Immature natural killer cell (primary cell): ENCODE measurements at regions not wholly inside any gene's neighbourhood (a gene's known extent, or its start where the extent isn't known, plus 50 kb on each side); places are given as distances from the start of the nearest gene placed in this dataset.

Experiments
- DNase-seq, 3 donors: peaks; one replicate each; pipeline ENCODE4 v3.0.0; 2022; ENCODE audit warnings: mixed read lengths in 1 of 3
- H3K27ac Mint-ChIP-seq, 6 donors: one replicate each; pipeline ENCODE4 v1.8.0; 2020; ENCODE audit warnings: mixed read lengths in 6 of 6, mild to moderate bottlenecking in 5 of 6, inconsistent platforms in 4 of 6, moderate library complexity in 3 of 6
- H3K27me3 Mint-ChIP-seq, 3 donors: one replicate each; pipeline ENCODE4 v1.8.0; 2020 to 2021; ENCODE audit warnings: low read depth in 3 of 3, mild to moderate bottlenecking in 3 of 3, mixed read lengths in 3 of 3, moderate library complexity in 3 of 3, inconsistent platforms in 1 of 3
- H3K36me3 Mint-ChIP-seq, 3 donors: one replicate each; pipeline ENCODE4 v1.8.0; 2020; ENCODE audit warnings: mixed read lengths in 3 of 3, inconsistent platforms in 2 of 3, mild to moderate bottlenecking in 2 of 3
- H3K4me1 Mint-ChIP-seq, 2 donors: one replicate each; pipeline ENCODE4 v1.8.0; 2020; ENCODE audit warnings: inconsistent platforms in 2 of 2, mild to moderate bottlenecking in 2 of 2, mixed read lengths in 2 of 2, moderate library complexity in 1 of 2
- H3K4me3 Mint-ChIP-seq, 5 donors: one replicate each; pipeline ENCODE4 v1.8.0; 2020; ENCODE audit warnings: mild to moderate bottlenecking in 5 of 5, mixed read lengths in 5 of 5, inconsistent platforms in 3 of 5, moderate library complexity in 3 of 5
- H3K9me3 Mint-ChIP-seq, 6 donors: one replicate each; pipeline ENCODE4 v1.8.0; 2020; ENCODE audit warnings: mild to moderate bottlenecking in 6 of 6, mixed read lengths in 6 of 6, inconsistent platforms in 4 of 6, moderate library complexity in 3 of 6

- no peak for DNase-seq
- Mint-ChIP-seq H3K27ac (no peak overlapping the region), H3K27me3 (peaks cover 0 to 2% (median 2%) of the 10 kb centered on the region in 3 donors), H3K36me3 (no peaks in the 10 kb centered on the region), H3K9me3 (peaks cover 8 to 32% (median 13%) of the 10 kb centered on the region in 6 donors), H3K4me1 (no peaks in the 10 kb centered on the region), H3K4me3 (no peak overlapping the region)
Observed at GRCh38 chr6:121020656-121021055, 313.6 kb downstream of the TBC1D32 start.

GRCh38 chr6:121008553-121008952, 325.7 kb downstream of the TBC1D32 start:
- Mint-ChIP-seq H3K9me3 (peaks cover 0 to 8% (median 2%) of the 10 kb centered on the region in 6 donors), H3K27ac (no peak overlapping the region), H3K36me3 (no peaks in the 10 kb centered on the region), H3K4me1 (no peaks in the 10 kb centered on the region), H3K27me3 (peaks cover 0 to 1% (median 0%) of the 10 kb centered on the region in 3 donors), H3K4me3 (no peak overlapping the region)
- DNase-seq: no peak

- Mint-ChIP-seq H3K9me3 (peaks cover 0 to 18% (median 6%) of the 10 kb centered on the region in 6 donors), H3K27me3 (peaks cover 0 to 2% (median 0%) of the 10 kb centered on the region in 3 donors), H3K4me1 (no peaks in the 10 kb centered on the region), H3K36me3 (no peaks in the 10 kb centered on the region), H3K27ac (no peak overlapping the region), H3K4me3 (no peak overlapping the region)
- DNase-seq: no peak
Observed at GRCh38 chr6:121006024-121006423, 328.3 kb downstream of the TBC1D32 start.

GRCh38 chr6:121000381-121000780, 333.9 kb downstream of the TBC1D32 start:
- peaks cover 0 to 1% (median 1%) of the 10 kb centered on the region in 3 donors for H3K27me3 Mint-ChIP-seq

GRCh38 chr6:120996340-120996739, 337.9 kb downstream of the TBC1D32 start:
- DNase-seq: no peak
- Mint-ChIP-seq H3K4me1 (no peaks in the 10 kb centered on the region), H3K9me3 (peaks cover 0 to 20% (median 4%) of the 10 kb centered on the region in 6 donors), H3K4me3 (no peak overlapping the region), H3K27me3 (peaks cover 0 to 1% (median 0%) of the 10 kb centered on the region in 3 donors), H3K27ac (no peak overlapping the region), H3K36me3 (no peaks in the 10 kb centered on the region)

More at GRCh38 chr6:121000381-121000780, 333.9 kb downstream of the TBC1D32 start:
- H3K36me3 Mint-ChIP-seq: no peaks in the 10 kb centered on the region
- no peak for DNase-seq
- H3K4me1 Mint-ChIP-seq: no peaks in the 10 kb centered on the region
- peaks cover 2 to 19% (median 6%) of the 10 kb centered on the region in 6 donors for H3K9me3 Mint-ChIP-seq
- H3K4me3 Mint-ChIP-seq: no peak overlapping the region
- H3K27ac Mint-ChIP-seq: no peak overlapping the region

- H3K36me3 Mint-ChIP-seq: no peaks in the 10 kb centered on the region
- H3K9me3 Mint-ChIP-seq: peaks cover 0 to 20% (median 2%) of the 10 kb centered on the region in 6 donors
- H3K4me3 Mint-ChIP-seq: no peak overlapping the region
- H3K27me3 Mint-ChIP-seq: no peaks in the 10 kb centered on the region
- no peak overlapping the region for H3K27ac Mint-ChIP-seq
- H3K4me1 Mint-ChIP-seq: no peaks in the 10 kb centered on the region
- DNase-seq: no peak
Observed at GRCh38 chr6:120994573-120994967, 339.7 kb downstream of the TBC1D32 start.

GRCh38 chr6:120993929-120994572, 340.2 kb downstream of the TBC1D32 start:
- Mint-ChIP-seq H3K27ac (no peak overlapping the region), H3K4me1 (no peaks in the 10 kb centered on the region), H3K4me3 (no peak overlapping the region), H3K9me3 (peaks cover 0 to 20% (median 1%) of the 10 kb centered on the region in 6 donors), H3K36me3 (no peaks in the 10 kb centered on the region), H3K27me3 (no peaks in the 10 kb centered on the region)
- DNase-seq: no peak

GRCh38 chr6:120992257-120992656, 342.0 kb downstream of the TBC1D32 start:
- H3K4me1 Mint-ChIP-seq: no peaks in the 10 kb centered on the region
- no peak for DNase-seq
- H3K9me3 Mint-ChIP-seq: peaks cover 0 to 25% (median 1%) of the 10 kb centered on the region in 6 donors
- H3K27ac Mint-ChIP-seq: no peak overlapping the region
- H3K4me3 Mint-ChIP-seq: no peak overlapping the region
- no peaks in the 10 kb centered on the region for H3K27me3 Mint-ChIP-seq
- no peaks in the 10 kb centered on the region for H3K36me3 Mint-ChIP-seq

GRCh38 chr6:120990866-120991265, 343.4 kb downstream of the TBC1D32 start:
- Mint-ChIP-seq H3K4me1 (no peaks in the 10 kb centered on the region), H3K36me3 (no peaks in the 10 kb centered on the region), H3K9me3 (peaks cover 0 to 32% (median 1%) of the 10 kb centered on the region in 6 donors), H3K27me3 (peaks cover 0 to 2% (median 0%) of the 10 kb centered on the region in 3 donors), H3K4me3 (no peak overlapping the region), H3K27ac (no peak overlapping the region)
- DNase-seq: no peak

GRCh38 chr6:120981835-120982234, 352.4 kb downstream of the TBC1D32 start:
- H3K4me3 Mint-ChIP-seq: no peak overlapping the region
- H3K27me3 Mint-ChIP-seq: peaks cover 0 to 1% (median 0%) of the 10 kb centered on the region in 3 donors
- H3K4me1 Mint-ChIP-seq: no peaks in the 10 kb centered on the region
- peaks cover 0 to 14% (median 4%) of the 10 kb centered on the region in 6 donors for H3K9me3 Mint-ChIP-seq
- no peak overlapping the region for H3K27ac Mint-ChIP-seq
- no peaks in the 10 kb centered on the region for H3K36me3 Mint-ChIP-seq
- DNase-seq: no peak

- no peak for DNase-seq
- no peak overlapping the region for H3K4me3 Mint-ChIP-seq
- no peak overlapping the region for H3K27ac Mint-ChIP-seq
- peaks cover 0 to 2% (median 0%) of the 10 kb centered on the region in 3 donors for H3K27me3 Mint-ChIP-seq
- no peaks in the 10 kb centered on the region for H3K4me1 Mint-ChIP-seq
- peaks cover 2 to 38% (median 4%) of the 10 kb centered on the region in 6 donors for H3K9me3 Mint-ChIP-seq
- H3K36me3 Mint-ChIP-seq: no peaks in the 10 kb centered on the region
Observed at GRCh38 chr6:120966321-120966720, 368.0 kb downstream of the TBC1D32 start.

GRCh38 chr6:120965814-120966213, 368.5 kb downstream of the TBC1D32 start:
- Mint-ChIP-seq H3K9me3 (peaks cover 2 to 38% (median 4%) of the 10 kb centered on the region in 6 donors), H3K36me3 (no peaks in the 10 kb centered on the region), H3K4me1 (no peaks in the 10 kb centered on the region), H3K27me3 (peaks cover 0 to 2% (median 0%) of the 10 kb centered on the region in 3 donors), H3K27ac (no peak overlapping the region), H3K4me3 (no peak overlapping the region)
- DNase-seq: no peak

- Mint-ChIP-seq H3K4me1 (no peaks in the 10 kb centered on the region), H3K27ac (no peak overlapping the region), H3K4me3 (no peak overlapping the region), H3K9me3 (peaks cover 0 to 20% (median 2%) of the 10 kb centered on the region in 6 donors), H3K36me3 (no peaks in the 10 kb centered on the region), H3K27me3 (no peaks in the 10 kb centered on the region)
- no peak for DNase-seq
Observed at GRCh38 chr6:120960761-120961160, 373.5 kb downstream of the TBC1D32 start.

- no peak for DNase-seq
- Mint-ChIP-seq H3K4me1 (no peaks in the 10 kb centered on the region), H3K27me3 (no peaks in the 10 kb centered on the region), H3K27ac (no peak overlapping the region), H3K36me3 (no peaks in the 10 kb centered on the region), H3K9me3 (peaks cover 0 to 12% (median 5%) of the 10 kb centered on the region in 6 donors), H3K4me3 (no peak overlapping the region)
Observed at GRCh38 chr6:120954111-120954510, 380.2 kb downstream of the TBC1D32 start.

GRCh38 chr6:120951258-120951657, 383.0 kb downstream of the TBC1D32 start:
- no peak for DNase-seq
- H3K27ac Mint-ChIP-seq: no peak overlapping the region
- H3K9me3 Mint-ChIP-seq: peaks cover 0 to 15% (median 4%) of the 10 kb centered on the region in 6 donors
- no peaks in the 10 kb centered on the region for H3K36me3 Mint-ChIP-seq
- no peaks in the 10 kb centered on the region for H3K4me1 Mint-ChIP-seq
- H3K4me3 Mint-ChIP-seq: no peak overlapping the region
- H3K27me3 Mint-ChIP-seq: no peaks in the 10 kb centered on the region
